ENCODE measurements at regions not wholly inside any gene's neighbourhood (a gene's known extent, or its start where the extent isn't known, plus 50 kb on each side); places are given as distances from the start of the nearest gene placed in this dataset.

DNA sequence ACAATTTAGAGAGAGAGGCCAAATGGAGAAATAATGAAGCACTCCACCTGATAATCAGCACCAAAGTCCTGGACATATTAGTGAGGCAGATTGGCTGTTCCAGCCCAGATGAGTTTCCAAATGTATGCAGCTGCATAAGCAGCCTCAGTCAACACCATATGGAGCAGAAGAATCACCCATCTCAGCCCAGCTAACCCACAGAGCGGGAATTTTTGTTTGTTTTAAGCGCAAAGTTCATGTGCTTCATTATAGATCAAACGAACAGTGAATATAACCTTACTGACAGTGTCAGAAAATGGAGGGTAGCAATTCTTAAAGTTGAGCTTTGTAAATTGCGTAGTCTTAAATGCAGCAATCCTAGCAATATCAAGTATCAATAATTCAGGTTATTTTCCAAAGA, 234.0 kb upstream of the CEP162 start (continued):
- TF ChIP-seq ZNF114 (CRISPR knock-in tag; IDR thresholded peaks at IDR 0.05), result no peak
- no peak for TF ChIP-seq EZH2phosphoT487 (IDR thresholded peaks at IDR 0.05; ENCODE audit: unreplicated experiment)
- no peak for TF ChIP-seq NANOG (IDR thresholded peaks at IDR 0.05; ENCODE audit: borderline replicate concordance)
- TF ChIP-seq CTCF (conservative IDR thresholded peaks at IDR 0.05; ENCODE audit: low read depth in 2 of 2), result no peak
- no peak for TF ChIP-seq JUNB (IDR thresholded peaks at IDR 0.05; ENCODE audit: unreplicated experiment)
- TF ChIP-seq STAT1 (IDR thresholded peaks at IDR 0.05; ENCODE audit: unreplicated experiment), result no peak
- TF ChIP-seq EZH2 (IDR thresholded peaks at IDR 0.05; ENCODE audit: low read depth, unreplicated experiment), result no peak
- TF ChIP-seq, protein P1, sequence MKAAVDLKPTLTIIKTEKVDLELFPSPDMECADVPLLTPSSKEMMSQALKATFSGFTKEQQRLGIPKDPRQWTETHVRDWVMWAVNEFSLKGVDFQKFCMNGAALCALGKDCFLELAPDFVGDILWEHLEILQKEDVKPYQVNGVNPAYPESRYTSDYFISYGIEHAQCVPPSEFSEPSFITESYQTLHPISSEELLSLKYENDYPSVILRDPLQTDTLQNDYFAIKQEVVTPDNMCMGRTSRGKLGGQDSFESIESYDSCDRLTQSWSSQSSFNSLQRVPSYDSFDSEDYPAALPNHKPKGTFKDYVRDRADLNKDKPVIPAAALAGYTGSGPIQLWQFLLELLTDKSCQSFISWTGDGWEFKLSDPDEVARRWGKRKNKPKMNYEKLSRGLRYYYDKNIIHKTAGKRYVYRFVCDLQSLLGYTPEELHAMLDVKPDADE (IDR thresholded peaks at IDR 0.05), result no peak

DNA sequence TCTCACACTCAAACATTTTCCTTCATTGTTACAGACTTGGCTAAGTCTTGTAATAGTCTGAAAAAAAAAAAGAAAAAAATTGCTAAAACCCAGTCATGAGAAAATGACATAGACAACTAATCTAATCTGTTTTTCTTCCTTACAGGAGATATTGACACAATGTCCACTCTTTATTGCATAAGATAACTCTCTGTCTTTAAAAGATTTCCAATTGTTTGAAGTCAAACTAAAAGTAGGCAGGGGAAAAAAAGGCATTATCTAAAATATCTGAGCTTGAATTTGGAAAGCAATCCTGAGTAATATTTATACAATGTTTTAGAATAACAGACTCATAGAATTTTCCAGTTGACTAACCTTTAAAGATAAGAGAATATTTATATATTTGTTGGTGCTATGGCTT, 233.0 kb upstream of the CEP162 start:
- H3K4me3 ChIP-seq, result no peak overlapping the region
- H3K27ac Mint-ChIP-seq, result no peak overlapping the region
- TF ChIP-seq ZNF462 (CRISPR knock-in tag; IDR thresholded peaks at IDR 0.05), result no peak
- no peak for TF ChIP-seq ZNF331 (CRISPR knock-in tag; IDR thresholded peaks at IDR 0.05; ENCODE audit: low read depth)
- TF ChIP-seq EZH2 (IDR thresholded peaks at IDR 0.05; ENCODE audit: low read depth, unreplicated experiment), result no peak
- TF ChIP-seq NANOG (IDR thresholded peaks at IDR 0.05; ENCODE audit: borderline replicate concordance), result no peak
- TF ChIP-seq CREB1 (CRISPR knock-in tag; IDR thresholded peaks at IDR 0.05; ENCODE audit: low read depth), result no peak
- TF ChIP-seq CTCF (conservative IDR thresholded peaks at IDR 0.05; ENCODE audit: low read depth in 2 of 2), result no peak
- TF ChIP-seq STAT1 (IDR thresholded peaks at IDR 0.05; ENCODE audit: unreplicated experiment), result no peak
- no peak for TF ChIP-seq JUNB (IDR thresholded peaks at IDR 0.05; ENCODE audit: unreplicated experiment)
- TF ChIP-seq EZH2phosphoT487 (IDR thresholded peaks at IDR 0.05; ENCODE audit: unreplicated experiment), result no peak
- TF ChIP-seq POLR2AphosphoS5 (IDR thresholded peaks at IDR 0.05; ENCODE audit: low read depth), result no peak
- TF ChIP-seq, protein P1 (IDR thresholded peaks at IDR 0.05), result no peak

More for the DNA sequence above, 233.0 kb upstream of the CEP162 start:
- Histone ChIP-seq H3K9me2 (ENCODE audit: insufficient read depth) (peaks cover 5% of the 10 kb centered on the region), H3K27ac (ENCODE audit: low read depth) (no peak overlapping the region), H3K4me2 (no peak overlapping the region), H3K36me3 (ENCODE audit: insufficient read depth) (no peaks in the 10 kb centered on the region), H3K4me1 (ENCODE audit: insufficient read depth) (no peaks in the 10 kb centered on the region), H3F3A (replicated peaks; ENCODE audit: low read depth) (no peaks in the 10 kb centered on the region), H4K20me1 (replicated peaks; ENCODE audit: insufficient read depth) (no peaks in the 10 kb centered on the region), H3K27me3 (ENCODE audit: insufficient read depth) (no peaks in the 10 kb centered on the region), H2AFZ (no peak overlapping the region), H3K79me2 (replicated peaks; ENCODE audit: insufficient read depth) (no peaks in the 10 kb centered on the region)
- H3K27me3 Mint-ChIP-seq (ENCODE audit: insufficient read depth, low read depth, poor library complexity), result peaks cover 4% of the 10 kb centered on the region
- H3K9me3 Mint-ChIP-seq, result no peaks in the 10 kb centered on the region; the same call in 2 of the 3 replicates
- no peak for ATAC-seq
- DNase-seq (ENCODE audit: low spot score), result no peak
- no peak overlapping the region for H3K4me3 Mint-ChIP-seq
- peaks cover 3% of the 10 kb centered on the region; the same call in 1 of the 3 replicates for H3K4me1 Mint-ChIP-seq
- no peaks in the 10 kb centered on the region for H3K36me3 Mint-ChIP-seq (ENCODE audit: low read depth)
